OCI-LY1 (cell line): ENCODE measurements at regions not wholly inside any gene's neighbourhood (a gene's known extent, or its start where the extent isn't known, plus 50 kb on each side); places are given as distances from the start of the nearest gene placed in this dataset.

Source experiments
- EZH2 ChIP-seq: fragments of 200-600 bp; sonication (generic), shearing (Covaris generic); IDR thresholded peaks from 2 replicates; pipeline ENCODE4 v1.8.0; 2017; ENCODE audit warnings: borderline replicate concordance, mixed run types, mild to moderate bottlenecking, antibody characterized with exemption, low read length, moderate library complexity, mixed read lengths
- TF ChIP-seq, protein P1 (sequence below): fragments of 200-600 bp; sonication (generic), shearing (Covaris generic); IDR thresholded peaks from 2 replicates; pipeline ENCODE4 v1.5.1; 2017; ENCODE audit warnings: mild to moderate bottlenecking, antibody characterized with exemption, low read length, moderate library complexity, mixed read lengths

DNA sequence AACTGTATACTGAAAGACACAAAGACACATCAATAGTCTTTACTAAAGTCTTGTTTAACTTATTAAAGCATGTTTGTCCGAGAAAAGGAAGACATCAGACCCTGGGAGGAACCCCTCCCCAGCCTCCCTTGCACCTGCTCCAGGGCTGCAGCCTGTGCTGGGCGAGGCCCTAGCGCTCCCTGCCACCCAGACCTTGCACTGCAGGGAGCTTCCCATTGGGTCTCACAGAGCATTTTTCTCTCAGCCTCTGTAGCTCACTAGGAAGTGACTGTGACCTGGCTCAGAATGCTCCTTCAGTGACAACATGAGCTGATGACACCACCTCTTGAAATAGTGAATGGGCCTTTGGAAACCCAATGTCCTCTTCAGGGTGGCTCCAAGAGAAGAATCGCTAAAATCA lies 461.2 kb downstream of the TMEM121 start:
- TF ChIP-seq, protein P1, sequence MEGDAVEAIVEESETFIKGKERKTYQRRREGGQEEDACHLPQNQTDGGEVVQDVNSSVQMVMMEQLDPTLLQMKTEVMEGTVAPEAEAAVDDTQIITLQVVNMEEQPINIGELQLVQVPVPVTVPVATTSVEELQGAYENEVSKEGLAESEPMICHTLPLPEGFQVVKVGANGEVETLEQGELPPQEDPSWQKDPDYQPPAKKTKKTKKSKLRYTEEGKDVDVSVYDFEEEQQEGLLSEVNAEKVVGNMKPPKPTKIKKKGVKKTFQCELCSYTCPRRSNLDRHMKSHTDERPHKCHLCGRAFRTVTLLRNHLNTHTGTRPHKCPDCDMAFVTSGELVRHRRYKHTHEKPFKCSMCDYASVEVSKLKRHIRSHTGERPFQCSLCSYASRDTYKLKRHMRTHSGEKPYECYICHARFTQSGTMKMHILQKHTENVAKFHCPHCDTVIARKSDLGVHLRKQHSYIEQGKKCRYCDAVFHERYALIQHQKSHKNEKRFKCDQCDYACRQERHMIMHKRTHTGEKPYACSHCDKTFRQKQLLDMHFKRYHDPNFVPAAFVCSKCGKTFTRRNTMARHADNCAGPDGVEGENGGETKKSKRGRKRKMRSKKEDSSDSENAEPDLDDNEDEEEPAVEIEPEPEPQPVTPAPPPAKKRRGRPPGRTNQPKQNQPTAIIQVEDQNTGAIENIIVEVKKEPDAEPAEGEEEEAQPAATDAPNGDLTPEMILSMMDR, result no peak
- no peak for TF ChIP-seq EZH2
